OCI-LY3 (cell line): ENCODE measurements at regions not wholly inside any gene's neighbourhood (a gene's known extent, or its start where the extent isn't known, plus 50 kb on each side); places are given as distances from the start of the nearest gene placed in this dataset.

Experiments used
- EZH2phosphoT487 ChIP-seq: fragments of 200-600 bp; shearing (Covaris generic); IDR thresholded peaks from 2 replicates; pipeline ENCODE4 v1.6.1; 2018; ENCODE audit warnings: antibody characterized with exemption, mixed run types, low read depth
- TF ChIP-seq, protein P1 (sequence below): fragments of 200-600, 300-600 bp; sonication (generic); IDR thresholded peaks from 2 replicates; pipeline ENCODE4 v1.5.1; 2014; ENCODE audit warnings: antibody characterized with exemption, low read length, low read depth

DNA sequence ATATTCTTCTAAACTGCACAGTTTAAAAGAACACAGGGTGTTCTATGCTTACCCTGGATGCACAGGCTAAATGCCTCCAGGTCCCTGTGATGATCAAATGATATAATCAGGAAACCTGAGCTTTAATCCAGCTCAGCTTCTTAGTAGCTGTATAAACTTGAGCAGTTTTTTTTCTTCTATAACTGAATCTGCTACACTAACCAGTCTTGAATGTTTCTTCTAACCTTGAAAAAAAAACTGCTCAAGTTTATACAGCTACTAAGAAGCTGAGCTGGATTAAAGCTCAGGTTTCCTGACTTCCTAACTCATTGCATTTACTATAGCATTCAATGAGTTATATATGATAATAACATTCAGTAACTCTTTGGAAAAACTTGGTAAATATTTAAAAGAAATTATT is 358.2 kb downstream of the CD109 start:
- TF ChIP-seq, protein P1, sequence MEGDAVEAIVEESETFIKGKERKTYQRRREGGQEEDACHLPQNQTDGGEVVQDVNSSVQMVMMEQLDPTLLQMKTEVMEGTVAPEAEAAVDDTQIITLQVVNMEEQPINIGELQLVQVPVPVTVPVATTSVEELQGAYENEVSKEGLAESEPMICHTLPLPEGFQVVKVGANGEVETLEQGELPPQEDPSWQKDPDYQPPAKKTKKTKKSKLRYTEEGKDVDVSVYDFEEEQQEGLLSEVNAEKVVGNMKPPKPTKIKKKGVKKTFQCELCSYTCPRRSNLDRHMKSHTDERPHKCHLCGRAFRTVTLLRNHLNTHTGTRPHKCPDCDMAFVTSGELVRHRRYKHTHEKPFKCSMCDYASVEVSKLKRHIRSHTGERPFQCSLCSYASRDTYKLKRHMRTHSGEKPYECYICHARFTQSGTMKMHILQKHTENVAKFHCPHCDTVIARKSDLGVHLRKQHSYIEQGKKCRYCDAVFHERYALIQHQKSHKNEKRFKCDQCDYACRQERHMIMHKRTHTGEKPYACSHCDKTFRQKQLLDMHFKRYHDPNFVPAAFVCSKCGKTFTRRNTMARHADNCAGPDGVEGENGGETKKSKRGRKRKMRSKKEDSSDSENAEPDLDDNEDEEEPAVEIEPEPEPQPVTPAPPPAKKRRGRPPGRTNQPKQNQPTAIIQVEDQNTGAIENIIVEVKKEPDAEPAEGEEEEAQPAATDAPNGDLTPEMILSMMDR = no peak
- TF ChIP-seq EZH2phosphoT487 = no peak
